Psoas muscle (tissue), 7 donors: ENCODE measurements at regions not wholly inside any gene's neighbourhood (a gene's known extent, or its start where the extent isn't known, plus 50 kb on each side); places are given as distances from the start of the nearest gene placed in this dataset.

Experiments used
- ATAC-seq, 4 donors: fragments of 200-7000 bp; cut with Tn5 transposase; one replicate each; pipeline ENCODE4 v1.9.1; 2020; ENCODE audit warnings: moderate library complexity in 3 of 4, mild to moderate bottlenecking in 2 of 4
- DNase-seq, 2 donors: peaks; one replicate each; pipeline ENCODE4 v3.0.0-alpha.2; 2020
- H3K27ac ChIP-seq: fragments of 200-600 bp; one replicate; pipeline ENCODE4 v1.8.0; 2022
- H3K27me3 ChIP-seq, 3 donors: fragments of 200-600 bp in 1 of 3; one replicate each; pipeline versions ENCODE4 v1.6.1 to v1.8.0; 2013 to 2022; ENCODE audit warnings: low read length in 2 of 3, mild to moderate bottlenecking in 2 of 3, moderate library complexity in 1 of 3; ENCODE audit not compliant: insufficient read depth in 3 of 3
- H3K36me3 ChIP-seq, 2 donors: fragments of 200-600 bp in 1 of 2; one replicate each; pipeline versions ENCODE4 v1.6.1 to v1.8.0; 2013 to 2022; ENCODE audit warnings: low read depth in 1 of 2, mild to moderate bottlenecking in 1 of 2, moderate library complexity in 1 of 2; ENCODE audit not compliant: insufficient read depth in 1 of 2
- H3K4me1 ChIP-seq: fragments of 200-600 bp; one replicate; pipeline ENCODE4 v1.8.0; 2022
- H3K4me3 ChIP-seq: fragments of 200-600 bp; one replicate; pipeline ENCODE4 v1.8.0; 2022; ENCODE audit warnings: mild to moderate bottlenecking
- H3K9me3 ChIP-seq: fragments of 200-600 bp; one replicate; pipeline ENCODE4 v1.8.0; 2022
- CTCF ChIP-seq: fragments of 200-600 bp; IDR thresholded peaks from one replicate; pipeline ENCODE4 v1.8.0; 2022; ENCODE audit warnings: antibody characterized with exemption
- WGBS, 3 donors: extraction: QIAGEN DNeasy Blood & Tissue Kit; methylation state at CpG; one replicate each; pipeline versions ENCODE4 v1.1.6 to v1.1.7; 2013; 5-methylcytosine and 5-hydroxymethylcytosine counted together
- intact Hi-C, 2 donors: fragments of 100-400 bp; cut with DNase I; formaldehyde crosslinking; loops; one replicate each; pipeline versions ENCODE4 v1.11.0 to v1.14.2; 2022
- donor health status: healthy with polysubstance abuse.
- donor health status: DM: no; HTN: no; CAD: no; lungs with moderate emphysema.
- donor health status: Bipolar disorder and iron deficiency.
- donor health status: healthy.
- donor health status: DM: yes; HTN: yes; CAD: no.
- donor health status: DM: no; HTN: no; CAD: no.
- donor health status: DM: yes; HTN: yes; CAD: no.

GRCh38 chr5:38650946-38651345 is 94.5 kb upstream of the LIFR start:
- Histone ChIP-seq H3K36me3 (no peaks in the 10 kb centered on the region), H3K4me1 (peaks cover 4% of the 10 kb centered on the region), H3K27me3 (no peaks in the 10 kb centered on the region), H3K4me3 (peak overlapping the region; percentile 23), H3K9me3 (no peaks in the 10 kb centered on the region), H3K27ac (no peak overlapping the region)
- TF ChIP-seq CTCF, result no peak
- DNase-seq, result no peak
- whole genome bisulfite sequencing, 3 donors, result 37 to 44% (median 42%) methylated on average over 8 of the region's 8 CpGs
- intact Hi-C loops, result no loop called here
- no peak for ATAC-seq

DNA sequence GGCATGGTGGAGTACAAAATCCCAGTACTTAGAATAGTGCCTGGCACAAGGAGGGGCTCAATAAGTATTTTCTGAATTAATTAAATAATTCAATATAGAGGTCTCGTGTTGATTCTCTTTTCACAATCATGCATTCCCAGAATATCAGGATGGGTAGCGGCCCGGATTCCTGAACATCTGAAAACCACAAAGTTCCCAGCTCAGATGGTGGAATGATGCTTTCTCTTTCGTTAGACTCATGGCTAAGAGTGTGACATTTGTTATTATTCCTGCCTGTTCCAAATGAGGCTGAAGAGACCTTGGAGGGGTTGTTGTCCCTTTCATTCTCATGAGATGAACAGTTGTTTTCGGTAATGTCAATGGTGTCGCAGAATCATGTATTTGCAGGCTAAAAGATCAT is 95.4 kb upstream of the LIFR start:
- no peak overlapping the region for H3K27ac ChIP-seq
- intact Hi-C loops, result no loop called here
- no peaks in the 10 kb centered on the region for H3K27me3 ChIP-seq

GRCh38 chr5:38653389-38653788 is 96.9 kb upstream of the LIFR start:
- no peak for DNase-seq
- H3K27ac ChIP-seq, result no peak overlapping the region
- WGBS, 3 donors, result 53 to 78% (median 64%) methylated on average over 2 of the region's 2 CpGs
- H3K4me3 ChIP-seq, result no peak overlapping the region
- H3K4me1 ChIP-seq, result peaks cover 13% of the 10 kb centered on the region
- ATAC-seq, result peak in 2 of 4 donors; percentile 30 to 44
- no peaks in the 10 kb centered on the region for H3K36me3 ChIP-seq
- H3K27me3 ChIP-seq, result no peaks in the 10 kb centered on the region
- no peak for TF ChIP-seq CTCF
- intact Hi-C loops, result no loop called here
- H3K9me3 ChIP-seq, result no peaks in the 10 kb centered on the region

More for the DNA sequence above, 95.4 kb upstream of the LIFR start:
- ATAC-seq, result no peak
- no peak overlapping the region for H3K4me3 ChIP-seq
- no peaks in the 10 kb centered on the region for H3K9me3 ChIP-seq
- no peak for DNase-seq
- H3K36me3 ChIP-seq, result no peaks in the 10 kb centered on the region
- H3K4me1 ChIP-seq, result peaks cover 10% of the 10 kb centered on the region
- no peak for TF ChIP-seq CTCF
- 89 to 95% (median 92%) methylated on average over 6 of the region's 6 CpGs for WGBS, 3 donors

- 60 to 77% (median 65%) methylated on average over 6 of the region's 6 CpGs for WGBS, 3 donors
- Histone ChIP-seq H3K4me1 (peaks cover 13% of the 10 kb centered on the region), H3K9me3 (no peaks in the 10 kb centered on the region), H3K27ac (no peak overlapping the region), H3K4me3 (no peak overlapping the region), H3K36me3 (no peaks in the 10 kb centered on the region), H3K27me3 (no peaks in the 10 kb centered on the region)
- DNase-seq, result no peak
- no peak for TF ChIP-seq CTCF
- no peak for ATAC-seq
- intact Hi-C loops, result no loop called here
Measured at GRCh38 chr5:38655691-38656090, 99.2 kb upstream of the LIFR start.

- Histone ChIP-seq H3K27ac (no peak overlapping the region), H3K4me3 (no peak overlapping the region), H3K9me3 (no peaks in the 10 kb centered on the region), H3K36me3 (no peaks in the 10 kb centered on the region), H3K27me3 (no peaks in the 10 kb centered on the region), H3K4me1 (peaks cover 15% of the 10 kb centered on the region)
- intact Hi-C loops, result no loop called here
- no peak for TF ChIP-seq CTCF
- ATAC-seq (no peak), DNase-seq (no peak)
- WGBS, 3 donors, result 20 to 33% (median 28%) methylated on average over 2 of the region's 2 CpGs
Measured at GRCh38 chr5:38656568-38656967, 100.1 kb upstream of the LIFR start.
